ENCODE measurements at regions not wholly inside any gene's neighbourhood (a gene's known extent, or its start where the extent isn't known, plus 50 kb on each side); places are given as distances from the start of the nearest gene placed in this dataset.

DNA sequence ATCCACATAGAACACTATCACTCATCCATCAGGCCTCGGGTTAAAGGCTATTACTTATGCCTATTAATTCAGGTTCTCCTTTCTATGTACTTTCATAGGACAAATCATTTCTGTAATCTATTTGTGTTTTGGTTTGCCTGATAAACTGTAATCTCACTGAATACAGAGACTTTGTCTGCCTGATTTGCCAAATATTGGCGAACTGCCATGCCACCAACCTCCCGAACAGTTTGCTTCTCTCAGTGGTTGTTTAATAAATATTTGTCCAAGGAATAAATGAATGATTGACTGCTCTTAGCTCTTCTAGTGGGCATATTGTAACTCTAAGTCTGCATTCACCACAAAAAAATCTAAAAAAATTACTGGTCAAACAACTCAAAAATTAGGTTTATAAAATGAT lies 170.1 kb upstream of the ZFP64 start:
- TF ChIP-seq, protein P1, sequence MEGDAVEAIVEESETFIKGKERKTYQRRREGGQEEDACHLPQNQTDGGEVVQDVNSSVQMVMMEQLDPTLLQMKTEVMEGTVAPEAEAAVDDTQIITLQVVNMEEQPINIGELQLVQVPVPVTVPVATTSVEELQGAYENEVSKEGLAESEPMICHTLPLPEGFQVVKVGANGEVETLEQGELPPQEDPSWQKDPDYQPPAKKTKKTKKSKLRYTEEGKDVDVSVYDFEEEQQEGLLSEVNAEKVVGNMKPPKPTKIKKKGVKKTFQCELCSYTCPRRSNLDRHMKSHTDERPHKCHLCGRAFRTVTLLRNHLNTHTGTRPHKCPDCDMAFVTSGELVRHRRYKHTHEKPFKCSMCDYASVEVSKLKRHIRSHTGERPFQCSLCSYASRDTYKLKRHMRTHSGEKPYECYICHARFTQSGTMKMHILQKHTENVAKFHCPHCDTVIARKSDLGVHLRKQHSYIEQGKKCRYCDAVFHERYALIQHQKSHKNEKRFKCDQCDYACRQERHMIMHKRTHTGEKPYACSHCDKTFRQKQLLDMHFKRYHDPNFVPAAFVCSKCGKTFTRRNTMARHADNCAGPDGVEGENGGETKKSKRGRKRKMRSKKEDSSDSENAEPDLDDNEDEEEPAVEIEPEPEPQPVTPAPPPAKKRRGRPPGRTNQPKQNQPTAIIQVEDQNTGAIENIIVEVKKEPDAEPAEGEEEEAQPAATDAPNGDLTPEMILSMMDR (conservative IDR thresholded peaks at IDR 0.05; ENCODE audit: low read length): no peak
- no peak for TF ChIP-seq EZH2phosphoT487 (IDR thresholded peaks at IDR 0.05; ENCODE audit: borderline replicate concordance)
